ENCODE measurements at regions not wholly inside any gene's neighbourhood (a gene's known extent, or its start where the extent isn't known, plus 50 kb on each side); places are given as distances from the start of the nearest gene placed in this dataset.

- no peak for TF ChIP-seq POLR2AphosphoS5 (IDR thresholded peaks at IDR 0.05; ENCODE audit: low read depth, low read length)
- TF ChIP-seq REST (IDR thresholded peaks at IDR 0.05; ENCODE audit: insufficient read depth in 1 of 2, low read depth in 2 of 2, low read length in 2 of 2), result no peak
- TF ChIP-seq SIN3A (IDR thresholded peaks at IDR 0.05; ENCODE audit: borderline replicate concordance, insufficient read depth, low read length), result no peak
- TF ChIP-seq TAF1 (IDR thresholded peaks at IDR 0.05; ENCODE audit: borderline replicate concordance, insufficient read depth, low read length), result no peak
- no peak for TF ChIP-seq FOXP2 (optimal IDR thresholded peaks at IDR 0.05; ENCODE audit: borderline replicate concordance, extremely low read depth, extremely low read length, insufficient read depth)
These were observed 424.5 kb upstream of the RGS6 start for GRCh38 chr14:71507681-71508080.

GRCh38 chr14:71508901-71509300 is 423.3 kb upstream of the RGS6 start:
- no peak for TF ChIP-seq TAF1 (IDR thresholded peaks at IDR 0.05; ENCODE audit: borderline replicate concordance, insufficient read depth, low read length)
- TF ChIP-seq SIN3A (IDR thresholded peaks at IDR 0.05; ENCODE audit: borderline replicate concordance, insufficient read depth, low read length), result no peak
- no peak for TF ChIP-seq FOXP2 (optimal IDR thresholded peaks at IDR 0.05; ENCODE audit: borderline replicate concordance, extremely low read depth, extremely low read length, insufficient read depth)
- no peak for TF ChIP-seq POLR2AphosphoS5 (IDR thresholded peaks at IDR 0.05; ENCODE audit: low read depth, low read length)
- TF ChIP-seq REST (IDR thresholded peaks at IDR 0.05; ENCODE audit: insufficient read depth in 1 of 2, low read depth in 2 of 2, low read length in 2 of 2), result no peak

DNA sequence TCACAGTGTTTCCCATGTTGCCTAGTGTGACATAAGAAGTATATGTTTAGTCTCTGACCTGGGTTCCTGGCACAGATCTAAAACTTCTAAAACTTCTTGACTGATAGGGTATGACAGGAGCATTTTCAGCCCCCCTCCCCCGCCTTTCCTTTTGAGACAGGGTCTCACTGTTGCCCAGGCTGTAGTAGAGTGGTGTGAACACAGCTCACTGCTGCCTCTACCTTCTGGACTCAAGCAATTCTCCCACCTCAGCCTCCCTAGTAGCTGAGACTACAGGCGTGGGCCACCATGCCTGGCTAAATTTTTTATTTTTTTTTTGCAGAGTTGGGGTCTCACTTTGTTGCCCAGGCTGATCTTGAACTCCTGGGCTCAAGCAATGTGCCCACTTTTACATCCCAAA is 421.1 kb upstream of the RGS6 start:
- no peak for TF ChIP-seq TAF1 (IDR thresholded peaks at IDR 0.05; ENCODE audit: borderline replicate concordance, insufficient read depth, low read length)
- no peak for TF ChIP-seq POLR2AphosphoS5 (IDR thresholded peaks at IDR 0.05; ENCODE audit: low read depth, low read length)
- no peak for TF ChIP-seq FOXP2 (optimal IDR thresholded peaks at IDR 0.05; ENCODE audit: borderline replicate concordance, extremely low read depth, extremely low read length, insufficient read depth)

- TF ChIP-seq SIN3A (IDR thresholded peaks at IDR 0.05; ENCODE audit: borderline replicate concordance, insufficient read depth, low read length) (no peak), TAF1 (IDR thresholded peaks at IDR 0.05; ENCODE audit: borderline replicate concordance, insufficient read depth, low read length) (no peak), POLR2AphosphoS5 (IDR thresholded peaks at IDR 0.05; ENCODE audit: low read depth, low read length) (no peak), REST (IDR thresholded peaks at IDR 0.05; ENCODE audit: insufficient read depth in 1 of 2, low read depth in 2 of 2, low read length in 2 of 2) (no peak), FOXP2 (optimal IDR thresholded peaks at IDR 0.05; ENCODE audit: borderline replicate concordance, extremely low read depth, extremely low read length, insufficient read depth) (no peak)
These were observed 417.0 kb upstream of the RGS6 start for GRCh38 chr14:71514941-71515919.

DNA sequence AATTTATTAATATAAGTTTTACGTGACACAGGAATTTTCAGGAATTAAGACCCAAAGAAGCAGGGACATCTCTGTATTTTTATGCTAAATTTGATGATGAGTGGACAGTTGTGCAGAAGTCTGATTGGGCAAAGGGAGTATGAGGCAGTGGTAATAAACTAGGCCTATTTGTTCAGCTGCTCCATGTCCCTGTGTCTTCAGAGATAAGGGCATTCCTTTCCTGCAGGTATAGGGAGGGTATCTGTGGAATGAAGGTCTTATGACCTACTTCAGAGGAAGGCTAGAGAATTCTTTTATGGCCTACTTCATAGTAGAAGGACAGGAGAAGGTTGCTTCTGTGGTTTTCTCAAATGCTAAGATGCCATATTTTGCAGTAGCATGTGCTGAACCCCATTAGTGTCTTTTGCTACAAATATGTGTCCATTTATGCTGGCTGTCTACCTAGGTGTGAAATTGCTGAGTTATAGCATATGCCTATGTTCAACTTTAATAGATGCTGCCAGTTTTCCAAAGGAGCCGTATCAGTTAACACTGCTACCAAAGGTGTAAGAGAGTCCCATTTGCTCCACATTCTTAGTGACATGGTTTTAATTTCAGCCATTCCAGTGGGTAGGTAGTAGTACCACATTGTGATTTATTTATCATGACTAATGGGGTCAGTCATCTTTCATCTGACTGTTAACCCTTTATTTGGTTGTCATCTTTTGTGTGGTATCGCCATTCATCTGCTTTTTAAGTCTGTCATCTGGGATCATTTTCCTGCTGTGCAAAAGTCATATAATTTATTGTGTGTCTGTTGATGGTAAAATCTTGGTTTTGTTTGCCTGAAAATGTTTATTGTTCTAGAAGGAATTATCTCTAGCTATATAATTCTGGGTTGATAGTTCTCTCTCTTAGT is 410.7 kb upstream of the RGS6 start:
- TF ChIP-seq POLR2AphosphoS5 (IDR thresholded peaks at IDR 0.05; ENCODE audit: low read depth, low read length) (no peak), REST (IDR thresholded peaks at IDR 0.05; ENCODE audit: insufficient read depth in 1 of 2, low read depth in 2 of 2, low read length in 2 of 2) (no peak), TAF1 (IDR thresholded peaks at IDR 0.05; ENCODE audit: borderline replicate concordance, insufficient read depth, low read length) (no peak), FOXP2 (optimal IDR thresholded peaks at IDR 0.05; ENCODE audit: borderline replicate concordance, extremely low read depth, extremely low read length, insufficient read depth) (no peak), SIN3A (IDR thresholded peaks at IDR 0.05; ENCODE audit: borderline replicate concordance, insufficient read depth, low read length) (no peak)
